ENCODE measurements at regions not wholly inside any gene's neighbourhood (a gene's known extent, or its start where the extent isn't known, plus 50 kb on each side); places are given as distances from the start of the nearest gene placed in this dataset.

- peak overlapping the region in 1 of 2 donors; percentile 4 for H3K27ac ChIP-seq
Observed at GRCh38 chr10:117609796-117610170, 67.2 kb downstream of the EMX2 start.

DNA sequence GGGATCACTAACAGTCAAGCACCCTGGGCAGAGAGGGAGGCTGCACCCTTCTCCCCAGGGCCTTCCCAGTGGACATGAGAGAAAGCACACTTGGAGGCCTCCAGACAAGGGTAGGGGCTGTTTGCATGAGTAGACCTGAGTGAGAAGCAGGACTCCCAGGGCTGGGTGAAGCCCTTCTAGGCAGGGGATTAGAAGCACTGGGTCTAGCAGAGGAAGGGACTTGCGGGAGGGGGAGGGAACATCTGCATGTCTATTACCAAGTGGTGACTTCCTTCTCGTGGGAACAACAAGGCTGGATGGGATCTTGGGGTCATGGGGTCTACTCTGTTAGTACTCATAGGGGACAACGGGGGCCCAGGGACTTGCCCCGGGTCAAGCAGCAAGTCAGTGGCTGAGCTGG is 67.8 kb downstream of the EMX2 start:
- no peaks in the 10 kb centered on the region for H3K9me3 ChIP-seq
- WGBS, 3 donors: 66 to 82% (median 73%) methylated on average over 4 of the region's 4 CpGs
- TF ChIP-seq POLR2A (IDR thresholded peaks at IDR 0.05) (no peak), EP300 (IDR thresholded peaks at IDR 0.05) (no peak), CTCF (IDR thresholded peaks at IDR 0.05) (no peak)
- peaks cover 5% of the 10 kb centered on the region for H3K4me1 ChIP-seq (ENCODE audit: insufficient read depth)
- H3K4me3 ChIP-seq: no peak overlapping the region
- intact Hi-C loops (cut with DNase I): no loop called here
- H3K36me3 ChIP-seq: no peaks in the 10 kb centered on the region
- no peaks in the 10 kb centered on the region for H3K27me3 ChIP-seq
- DNase-seq: no peak
- H3K27ac ChIP-seq: peak overlapping the region in 1 of 2 donors; percentile 4

More at GRCh38 chr10:117609796-117610170, 67.2 kb downstream of the EMX2 start:
- TF ChIP-seq EP300 (IDR thresholded peaks at IDR 0.05): no peak
- TF ChIP-seq CTCF (IDR thresholded peaks at IDR 0.05): no peak
- no peak for TF ChIP-seq POLR2A (IDR thresholded peaks at IDR 0.05)
- intact Hi-C loops (cut with DNase I): no loop called here
- Histone ChIP-seq H3K4me1 (ENCODE audit: insufficient read depth) (peaks cover 5% of the 10 kb centered on the region), H3K36me3 (no peaks in the 10 kb centered on the region), H3K4me3 (no peak overlapping the region), H3K27me3 (no peaks in the 10 kb centered on the region), H3K9me3 (no peaks in the 10 kb centered on the region)
- DNase-seq: no peak
- WGBS, 3 donors: 6 to 18% (median 15%) methylated on average over 4 of the region's 4 CpGs

- peaks cover 5% of the 10 kb centered on the region for H3K4me1 ChIP-seq (ENCODE audit: insufficient read depth)
- H3K27me3 ChIP-seq: no peaks in the 10 kb centered on the region
- TF ChIP-seq POLR2A (IDR thresholded peaks at IDR 0.05): no peak
- no peak for TF ChIP-seq CTCF (IDR thresholded peaks at IDR 0.05)
- TF ChIP-seq EP300 (IDR thresholded peaks at IDR 0.05): no peak
- no peaks in the 10 kb centered on the region for H3K9me3 ChIP-seq
- WGBS, 3 donors: 89 to 94% (median 93%) methylated on average over 1 of the region's 1 CpG
- no peak overlapping the region for H3K27ac ChIP-seq
- no peak overlapping the region for H3K4me3 ChIP-seq
- no peak for DNase-seq
- intact Hi-C loops (cut with DNase I): no loop called here
- H3K36me3 ChIP-seq: no peaks in the 10 kb centered on the region
Observed at GRCh38 chr10:117612113-117612512, 69.6 kb downstream of the EMX2 start.

DNA sequence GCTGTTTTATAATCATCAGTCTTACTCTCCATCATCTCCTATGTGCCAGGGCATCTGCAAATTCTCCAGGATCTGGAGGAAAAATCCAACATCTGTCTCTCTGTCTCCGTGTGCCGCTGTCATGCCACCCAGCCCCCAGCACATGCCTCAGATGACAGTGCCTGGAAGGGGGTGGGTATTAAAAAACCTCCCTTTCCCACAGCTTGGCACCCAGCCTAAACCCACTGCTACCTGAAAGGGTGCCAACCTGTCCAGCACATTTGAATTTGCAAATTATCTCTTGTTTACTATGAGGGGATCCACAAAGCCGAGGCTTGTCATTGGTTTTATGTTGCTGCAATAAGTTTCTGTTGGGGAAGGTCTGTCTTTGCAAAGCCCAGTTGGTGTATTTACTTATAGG is 73.1 kb downstream of the EMX2 start:
- H3K27me3 ChIP-seq: no peaks in the 10 kb centered on the region
- WGBS, 3 donors: 75 to 88% (median 83%) methylated on average over 3 of the region's 3 CpGs

More for the DNA sequence above, 73.1 kb downstream of the EMX2 start:
- intact Hi-C loops (cut with DNase I): no loop called here
- H3K4me1 ChIP-seq (ENCODE audit: insufficient read depth): no peaks in the 10 kb centered on the region
- H3K9me3 ChIP-seq: no peaks in the 10 kb centered on the region
- TF ChIP-seq EP300 (IDR thresholded peaks at IDR 0.05): no peak
- no peak for TF ChIP-seq POLR2A (IDR thresholded peaks at IDR 0.05)
- TF ChIP-seq CTCF (IDR thresholded peaks at IDR 0.05): no peak
- H3K36me3 ChIP-seq: no peaks in the 10 kb centered on the region
- DNase-seq: no peak
- no peak overlapping the region for H3K4me3 ChIP-seq
- no peak overlapping the region for H3K27ac ChIP-seq
